Sigmoid colon (tissue), 4 donors: ENCODE measurements at regions not wholly inside any gene's neighbourhood (a gene's known extent, or its start where the extent isn't known, plus 50 kb on each side); places are given as distances from the start of the nearest gene placed in this dataset.

ENCODE experiments used
- CTCF ChIP-seq, 4 experiments: fragments of 450-650 bp in 3 of 4; fragments of 200-600 bp in 1 of 4; IDR thresholded peaks; one replicate each; pipeline ENCODE4 v1.5.1; 2016 to 2019; ENCODE audit warnings: antibody characterized with exemption in 4 of 4, mild to moderate bottlenecking in 3 of 4, moderate library complexity in 2 of 4
- POLR2A ChIP-seq, 2 donors: fragments of 450-650 bp; IDR thresholded peaks; one replicate each; pipeline ENCODE4 v1.6.1; 2016; ENCODE audit warnings: antibody characterized with exemption in 2 of 2, mild to moderate bottlenecking in 2 of 2, moderate library complexity in 2 of 2
- POLR2AphosphoS5 ChIP-seq, 4 donors: sonication (generic); formaldehyde crosslinking; IDR thresholded peaks; one replicate each; pipeline ENCODE4 v1.6.1; 2017; ENCODE audit warnings: antibody characterized with exemption in 4 of 4

DNA sequence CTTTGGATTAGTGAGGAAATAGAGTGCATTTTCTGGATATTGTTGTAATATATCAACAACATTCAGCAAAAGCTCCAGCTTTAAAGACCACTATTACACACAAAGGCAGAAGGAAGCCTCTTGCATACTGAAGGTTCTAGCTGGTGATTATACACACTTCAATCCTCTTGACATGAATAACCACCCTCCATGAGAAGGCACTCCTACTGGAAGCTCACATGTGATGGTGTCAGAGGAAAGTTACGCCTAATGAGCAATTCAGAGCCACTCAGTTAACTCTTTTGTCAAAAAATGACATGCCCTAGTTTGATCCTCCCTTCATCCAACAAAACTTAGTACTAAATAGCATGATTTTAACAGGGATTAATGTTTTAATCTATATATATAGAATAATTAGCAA is 124.6 kb upstream of the LYSMD4 start:
- TF ChIP-seq CTCF (IDR thresholded peaks at IDR 0.05) (no peak), POLR2A (IDR thresholded peaks at IDR 0.05) (no peak), POLR2AphosphoS5 (IDR thresholded peaks at IDR 0.05) (no peak)
